HEK293 (cell line): ENCODE measurements at regions not wholly inside any gene's neighbourhood (a gene's known extent, or its start where the extent isn't known, plus 50 kb on each side); places are given as distances from the start of the nearest gene placed in this dataset.
"Not testable (repeated sequence)": the region's sequence is repeated elsewhere in the genome, so short reads cannot be mapped to it uniquely, and the experiment has no call there.

Experiments
- KLF16 ChIP-seq: fragments of 450-650 bp; formaldehyde crosslinking; IDR thresholded peaks from 2 replicates; pipeline ENCODE4 v1.5.1; 2017; ENCODE audit warnings: missing biosample characterization, missing genetic modification characterization
- ZBTB7A ChIP-seq: fragments of 450-650 bp; formaldehyde crosslinking; IDR thresholded peaks from 2 replicates; pipeline ENCODE4 v1.5.1; 2016; ENCODE audit warnings: low read depth, missing biosample characterization, missing genetic modification characterization
- ZFHX2 ChIP-seq: fragments of 450-650 bp; formaldehyde crosslinking; conservative IDR thresholded peaks from 2 replicates; pipeline ENCODE4 v1.5.1; 2016; ENCODE audit warnings: missing biosample characterization, missing genetic modification characterization
- ZFP3 ChIP-seq: fragments of 450-650 bp; formaldehyde crosslinking; IDR thresholded peaks from 2 replicates; pipeline ENCODE4 v1.5.1; 2016; ENCODE audit warnings: low read depth, missing biosample characterization, missing genetic modification characterization
- ZFP37 ChIP-seq: fragments of 450-650 bp; formaldehyde crosslinking; IDR thresholded peaks from 2 replicates; pipeline ENCODE4 v1.5.1; 2016; ENCODE audit warnings: missing biosample characterization, missing genetic modification characterization
- ZNF324 ChIP-seq: fragments of 450-650 bp; formaldehyde crosslinking; IDR thresholded peaks from 2 replicates; pipeline ENCODE4 v1.5.1; 2016; ENCODE audit warnings: missing biosample characterization, missing genetic modification characterization
- ZNF747 ChIP-seq: fragments of 450-650 bp; formaldehyde crosslinking; IDR thresholded peaks from 2 replicates; pipeline ENCODE4 v1.5.1; 2016; ENCODE audit warnings: missing biosample characterization, missing genetic modification characterization
- ZNF785 ChIP-seq: fragments of 450-650 bp; formaldehyde crosslinking; IDR thresholded peaks from 2 replicates; pipeline ENCODE4 v1.5.1; 2016; ENCODE audit warnings: missing biosample characterization, missing genetic modification characterization
- TF ChIP-seq, protein P1 (sequence below): IDR thresholded peaks from 2 replicates; pipeline ENCODE4 v1.6.1; 2011; ENCODE audit warnings: mild to moderate bottlenecking, low read depth, low read length, borderline replicate concordance
- TF ChIP-seq, protein P2 (sequence below): fragments of 450-650 bp; formaldehyde crosslinking; IDR thresholded peaks from 2 replicates; pipeline ENCODE4 v1.5.1; 2016; ENCODE audit warnings: missing biosample characterization, missing genetic modification characterization
- TF ChIP-seq, protein P3 (sequence below): fragments of 450-650 bp; formaldehyde crosslinking; IDR thresholded peaks from 2 replicates; pipeline ENCODE4 v1.5.1; 2017; ENCODE audit warnings: missing biosample characterization, missing genetic modification characterization
- TF ChIP-seq, protein P4 (sequence below): fragments of 450-650 bp; formaldehyde crosslinking; IDR thresholded peaks from 2 replicates; pipeline ENCODE4 v1.5.1; 2016; ENCODE audit warnings: missing biosample characterization, missing genetic modification characterization
- TF ChIP-seq, protein P5 (sequence below): fragments of 450-650 bp; IDR thresholded peaks from 2 replicates; pipeline ENCODE4 v1.5.1; 2018; ENCODE audit warnings: missing biosample characterization, mild to moderate bottlenecking, missing genetic modification characterization
- TF ChIP-seq, protein P6 (sequence below): sonication (generic); formaldehyde crosslinking; IDR thresholded peaks from 2 replicates; pipeline ENCODE4 v1.8.1; 2022; ENCODE audit warnings: mild to moderate bottlenecking, moderate library complexity, missing genetic modification reagents

DNA sequence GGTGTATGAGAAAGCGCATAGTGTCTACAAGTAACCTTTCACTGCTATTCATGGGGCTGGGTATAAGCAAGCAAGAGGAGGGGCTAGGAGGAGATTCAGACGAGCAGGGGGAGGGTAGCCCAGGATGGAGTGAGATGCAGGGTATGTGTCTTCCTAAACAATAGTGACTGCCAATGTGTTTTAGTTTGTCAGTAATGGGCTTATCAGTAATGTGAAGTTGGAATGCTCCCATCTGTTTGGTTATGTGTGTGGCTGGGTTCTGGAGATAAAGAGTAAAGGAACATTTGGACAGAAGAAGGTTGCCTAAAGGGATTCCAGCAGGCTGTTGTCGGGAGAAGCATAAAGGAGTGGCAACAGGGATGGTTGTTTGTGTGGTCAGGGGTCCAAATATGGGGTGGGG is 62.7 kb upstream of the EZR start:
- TF ChIP-seq, protein P1, sequence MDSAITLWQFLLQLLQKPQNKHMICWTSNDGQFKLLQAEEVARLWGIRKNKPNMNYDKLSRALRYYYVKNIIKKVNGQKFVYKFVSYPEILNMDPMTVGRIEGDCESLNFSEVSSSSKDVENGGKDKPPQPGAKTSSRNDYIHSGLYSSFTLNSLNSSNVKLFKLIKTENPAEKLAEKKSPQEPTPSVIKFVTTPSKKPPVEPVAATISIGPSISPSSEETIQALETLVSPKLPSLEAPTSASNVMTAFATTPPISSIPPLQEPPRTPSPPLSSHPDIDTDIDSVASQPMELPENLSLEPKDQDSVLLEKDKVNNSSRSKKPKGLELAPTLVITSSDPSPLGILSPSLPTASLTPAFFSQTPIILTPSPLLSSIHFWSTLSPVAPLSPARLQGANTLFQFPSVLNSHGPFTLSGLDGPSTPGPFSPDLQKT, result not testable (repeated sequence)
- not testable (repeated sequence) for TF ChIP-seq ZNF324, KLF16, ZNF747, ZFHX2, ZFP3, ZFP37, ZNF785, ZBTB7A (tag by site-specific recombination)
- TF ChIP-seq, protein P2, sequence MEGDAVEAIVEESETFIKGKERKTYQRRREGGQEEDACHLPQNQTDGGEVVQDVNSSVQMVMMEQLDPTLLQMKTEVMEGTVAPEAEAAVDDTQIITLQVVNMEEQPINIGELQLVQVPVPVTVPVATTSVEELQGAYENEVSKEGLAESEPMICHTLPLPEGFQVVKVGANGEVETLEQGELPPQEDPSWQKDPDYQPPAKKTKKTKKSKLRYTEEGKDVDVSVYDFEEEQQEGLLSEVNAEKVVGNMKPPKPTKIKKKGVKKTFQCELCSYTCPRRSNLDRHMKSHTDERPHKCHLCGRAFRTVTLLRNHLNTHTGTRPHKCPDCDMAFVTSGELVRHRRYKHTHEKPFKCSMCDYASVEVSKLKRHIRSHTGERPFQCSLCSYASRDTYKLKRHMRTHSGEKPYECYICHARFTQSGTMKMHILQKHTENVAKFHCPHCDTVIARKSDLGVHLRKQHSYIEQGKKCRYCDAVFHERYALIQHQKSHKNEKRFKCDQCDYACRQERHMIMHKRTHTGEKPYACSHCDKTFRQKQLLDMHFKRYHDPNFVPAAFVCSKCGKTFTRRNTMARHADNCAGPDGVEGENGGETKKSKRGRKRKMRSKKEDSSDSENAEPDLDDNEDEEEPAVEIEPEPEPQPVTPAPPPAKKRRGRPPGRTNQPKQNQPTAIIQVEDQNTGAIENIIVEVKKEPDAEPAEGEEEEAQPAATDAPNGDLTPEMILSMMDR, result not testable (repeated sequence)
- TF ChIP-seq, protein P3, sequence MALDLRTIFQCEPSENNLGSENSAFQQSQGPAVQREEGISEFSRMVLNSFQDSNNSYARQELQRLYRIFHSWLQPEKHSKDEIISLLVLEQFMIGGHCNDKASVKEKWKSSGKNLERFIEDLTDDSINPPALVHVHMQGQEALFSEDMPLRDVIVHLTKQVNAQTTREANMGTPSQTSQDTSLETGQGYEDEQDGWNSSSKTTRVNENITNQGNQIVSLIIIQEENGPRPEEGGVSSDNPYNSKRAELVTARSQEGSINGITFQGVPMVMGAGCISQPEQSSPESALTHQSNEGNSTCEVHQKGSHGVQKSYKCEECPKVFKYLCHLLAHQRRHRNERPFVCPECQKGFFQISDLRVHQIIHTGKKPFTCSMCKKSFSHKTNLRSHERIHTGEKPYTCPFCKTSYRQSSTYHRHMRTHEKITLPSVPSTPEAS (tag by site-specific recombination), result not testable (repeated sequence)
- TF ChIP-seq, protein P4, sequence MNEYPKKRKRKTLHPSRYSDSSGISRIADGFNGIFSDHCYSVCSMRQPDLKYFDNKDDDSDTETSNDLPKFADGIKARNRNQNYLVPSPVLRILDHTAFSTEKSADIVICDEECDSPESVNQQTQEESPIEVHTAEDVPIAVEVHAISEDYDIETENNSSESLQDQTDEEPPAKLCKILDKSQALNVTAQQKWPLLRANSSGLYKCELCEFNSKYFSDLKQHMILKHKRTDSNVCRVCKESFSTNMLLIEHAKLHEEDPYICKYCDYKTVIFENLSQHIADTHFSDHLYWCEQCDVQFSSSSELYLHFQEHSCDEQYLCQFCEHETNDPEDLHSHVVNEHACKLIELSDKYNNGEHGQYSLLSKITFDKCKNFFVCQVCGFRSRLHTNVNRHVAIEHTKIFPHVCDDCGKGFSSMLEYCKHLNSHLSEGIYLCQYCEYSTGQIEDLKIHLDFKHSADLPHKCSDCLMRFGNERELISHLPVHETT (tag by site-specific recombination), result not testable (repeated sequence)
- TF ChIP-seq, protein P5, sequence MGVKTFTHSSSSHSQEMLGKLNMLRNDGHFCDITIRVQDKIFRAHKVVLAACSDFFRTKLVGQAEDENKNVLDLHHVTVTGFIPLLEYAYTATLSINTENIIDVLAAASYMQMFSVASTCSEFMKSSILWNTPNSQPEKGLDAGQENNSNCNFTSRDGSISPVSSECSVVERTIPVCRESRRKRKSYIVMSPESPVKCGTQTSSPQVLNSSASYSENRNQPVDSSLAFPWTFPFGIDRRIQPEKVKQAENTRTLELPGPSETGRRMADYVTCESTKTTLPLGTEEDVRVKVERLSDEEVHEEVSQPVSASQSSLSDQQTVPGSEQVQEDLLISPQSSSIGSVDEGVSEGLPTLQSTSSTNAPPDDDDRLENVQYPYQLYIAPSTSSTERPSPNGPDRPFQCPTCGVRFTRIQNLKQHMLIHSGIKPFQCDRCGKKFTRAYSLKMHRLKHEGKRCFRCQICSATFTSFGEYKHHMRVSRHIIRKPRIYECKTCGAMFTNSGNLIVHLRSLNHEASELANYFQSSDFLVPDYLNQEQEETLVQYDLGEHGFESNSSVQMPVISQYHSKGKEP (tag by site-specific recombination), result not testable (repeated sequence)
- TF ChIP-seq, protein P6, sequence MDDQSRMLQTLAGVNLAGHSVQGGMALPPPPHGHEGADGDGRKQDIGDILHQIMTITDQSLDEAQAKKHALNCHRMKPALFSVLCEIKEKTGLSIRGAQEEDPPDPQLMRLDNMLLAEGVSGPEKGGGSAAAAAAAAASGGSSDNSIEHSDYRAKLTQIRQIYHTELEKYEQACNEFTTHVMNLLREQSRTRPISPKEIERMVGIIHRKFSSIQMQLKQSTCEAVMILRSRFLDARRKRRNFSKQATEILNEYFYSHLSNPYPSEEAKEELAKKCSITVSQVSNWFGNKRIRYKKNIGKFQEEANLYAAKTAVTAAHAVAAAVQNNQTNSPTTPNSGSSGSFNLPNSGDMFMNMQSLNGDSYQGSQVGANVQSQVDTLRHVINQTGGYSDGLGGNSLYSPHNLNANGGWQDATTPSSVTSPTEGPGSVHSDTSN (CRISPR knock-in tag), result not testable (repeated sequence)
